ENCODE measurements at regions not wholly inside any gene's neighbourhood (a gene's known extent, or its start where the extent isn't known, plus 50 kb on each side); places are given as distances from the start of the nearest gene placed in this dataset.
"Not testable (repeated sequence)": the region's sequence is repeated elsewhere in the genome, so short reads cannot be mapped to it uniquely, and the experiment has no call there.

DNA sequence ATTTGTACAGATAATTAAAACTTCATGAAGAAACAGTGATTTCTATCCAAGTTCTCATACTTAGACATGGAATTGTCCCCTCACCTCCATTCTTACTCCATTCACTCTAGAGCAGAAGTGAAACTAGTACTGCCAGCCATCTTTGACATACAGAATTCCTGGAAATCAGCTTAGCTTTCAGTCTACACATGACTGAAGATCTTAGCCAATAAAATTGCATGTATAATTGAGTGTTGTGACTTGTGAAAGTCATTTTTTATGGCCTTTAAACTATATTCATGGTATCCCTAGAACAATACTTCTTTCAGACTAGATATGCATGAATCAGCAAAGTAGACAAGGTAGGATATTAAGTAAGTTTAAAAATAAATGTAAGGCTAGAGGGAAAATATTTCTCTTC lies 705.2 kb upstream of the ZNF608 start:
- H3K9me3 ChIP-seq: no peaks in the 10 kb centered on the region
- H3K4me1 ChIP-seq: no peaks in the 10 kb centered on the region
- no peaks in the 10 kb centered on the region for H3K27me3 ChIP-seq
- no peak overlapping the region for H3K4me3 ChIP-seq
- DNase-seq (ENCODE audit: low spot score in 2 of 2): no peak
- H3K36me3 ChIP-seq: no peaks in the 10 kb centered on the region
- TF ChIP-seq EP300 (IDR thresholded peaks at IDR 0.05) (no peak), POLR2A (IDR thresholded peaks at IDR 0.05) (no peak)
- TF ChIP-seq, protein P1, sequence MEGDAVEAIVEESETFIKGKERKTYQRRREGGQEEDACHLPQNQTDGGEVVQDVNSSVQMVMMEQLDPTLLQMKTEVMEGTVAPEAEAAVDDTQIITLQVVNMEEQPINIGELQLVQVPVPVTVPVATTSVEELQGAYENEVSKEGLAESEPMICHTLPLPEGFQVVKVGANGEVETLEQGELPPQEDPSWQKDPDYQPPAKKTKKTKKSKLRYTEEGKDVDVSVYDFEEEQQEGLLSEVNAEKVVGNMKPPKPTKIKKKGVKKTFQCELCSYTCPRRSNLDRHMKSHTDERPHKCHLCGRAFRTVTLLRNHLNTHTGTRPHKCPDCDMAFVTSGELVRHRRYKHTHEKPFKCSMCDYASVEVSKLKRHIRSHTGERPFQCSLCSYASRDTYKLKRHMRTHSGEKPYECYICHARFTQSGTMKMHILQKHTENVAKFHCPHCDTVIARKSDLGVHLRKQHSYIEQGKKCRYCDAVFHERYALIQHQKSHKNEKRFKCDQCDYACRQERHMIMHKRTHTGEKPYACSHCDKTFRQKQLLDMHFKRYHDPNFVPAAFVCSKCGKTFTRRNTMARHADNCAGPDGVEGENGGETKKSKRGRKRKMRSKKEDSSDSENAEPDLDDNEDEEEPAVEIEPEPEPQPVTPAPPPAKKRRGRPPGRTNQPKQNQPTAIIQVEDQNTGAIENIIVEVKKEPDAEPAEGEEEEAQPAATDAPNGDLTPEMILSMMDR (IDR thresholded peaks at IDR 0.05): no peak
- no peak overlapping the region for H3K27ac ChIP-seq

DNA sequence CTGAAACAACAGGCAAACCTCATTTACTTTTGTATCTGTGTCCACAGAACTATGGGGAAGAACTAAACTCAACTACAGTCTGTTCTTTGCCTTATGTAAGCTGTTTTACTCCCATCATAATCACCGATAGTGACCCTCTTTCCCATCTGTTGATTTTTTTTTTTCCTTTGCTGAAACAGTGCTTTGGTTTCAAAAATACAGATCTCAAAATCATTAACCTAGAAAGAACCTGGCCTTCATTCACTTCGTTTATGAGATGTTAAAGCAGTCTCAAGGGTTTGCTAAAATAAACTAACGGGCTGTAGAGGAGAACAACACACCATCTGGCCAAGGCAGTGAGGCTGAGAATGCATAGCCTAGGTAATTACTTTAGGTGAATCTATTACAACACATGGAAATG lies 706.6 kb upstream of the ZNF608 start:
- WGBS, 2 donors: 66 to 70% methylated on average over 3 of the region's 3 CpGs
- Histone ChIP-seq H3K9me3 (peaks cover 0 to 3% (median 0%) of the 10 kb centered on the region in 4 donors), H3K4me1 (no peaks in the 10 kb centered on the region), H3K27me3 (no peaks in the 10 kb centered on the region), H3K4me3 (no peak overlapping the region), H3K36me3 (no peaks in the 10 kb centered on the region), H3K27ac (no peak overlapping the region)
- TF ChIP-seq EP300 (IDR thresholded peaks at IDR 0.05) (no peak), POLR2A (IDR thresholded peaks at IDR 0.05) (no peak)
- TF ChIP-seq, protein P1 (IDR thresholded peaks at IDR 0.05): no peak
- no peak for DNase-seq (ENCODE audit: low spot score in 2 of 2)

DNA sequence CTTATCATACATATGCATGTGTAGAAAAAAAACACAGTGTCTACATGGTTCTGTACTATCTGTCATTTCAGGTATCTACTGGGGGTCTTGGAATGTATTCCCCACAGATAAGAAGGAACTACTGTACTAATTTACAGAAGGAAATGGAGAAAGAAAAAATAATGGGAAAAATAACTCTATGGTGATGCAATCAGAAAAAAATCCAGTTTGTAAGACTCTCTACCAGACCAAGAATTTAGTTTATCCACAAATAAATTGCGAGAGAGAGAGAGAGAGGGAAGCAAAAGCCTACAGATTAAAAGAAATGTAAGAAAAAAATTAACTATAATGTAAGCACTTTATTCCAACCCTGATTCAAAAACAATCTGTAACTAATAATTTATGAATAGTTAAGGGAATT lies 708.6 kb upstream of the ZNF608 start:
- no peak for DNase-seq (ENCODE audit: low spot score in 2 of 2)
- H3K4me1 ChIP-seq: no peaks in the 10 kb centered on the region
- H3K36me3 ChIP-seq: no peaks in the 10 kb centered on the region
- peaks cover 0 to 3% (median 0%) of the 10 kb centered on the region in 4 donors for H3K9me3 ChIP-seq
- H3K27me3 ChIP-seq: no peaks in the 10 kb centered on the region
- no peak overlapping the region for H3K27ac ChIP-seq
- 34 to 39% methylated on average over 1 of the region's 1 CpG for WGBS, 2 donors
- no peak overlapping the region for H3K4me3 ChIP-seq
- TF ChIP-seq POLR2A (IDR thresholded peaks at IDR 0.05) (no peak), EP300 (IDR thresholded peaks at IDR 0.05) (no peak)
- TF ChIP-seq, protein P1 (IDR thresholded peaks at IDR 0.05): no peak

DNA sequence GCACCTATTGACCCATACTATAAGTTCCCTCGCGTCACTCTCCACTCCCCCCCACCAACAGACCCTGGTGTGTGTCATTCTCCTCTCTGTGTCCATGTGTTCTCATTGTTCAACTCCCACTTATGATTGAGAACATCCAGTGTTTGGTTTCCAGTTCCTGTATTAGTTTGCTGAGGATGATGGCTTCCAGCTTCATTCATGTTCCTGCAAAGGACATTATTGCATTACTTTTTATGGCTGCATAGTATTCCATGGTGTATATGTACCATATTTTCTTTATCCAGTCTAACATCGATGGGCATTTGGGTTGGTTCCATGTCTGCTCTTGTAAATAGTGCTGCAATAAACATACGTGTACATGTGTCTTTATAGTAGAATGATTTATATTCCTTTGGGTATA lies 709.6 kb upstream of the ZNF608 start:
- H3K27ac ChIP-seq; H3K4me3 ChIP-seq; DNase-seq (ENCODE audit: low spot score in 2 of 2); H3K36me3 ChIP-seq; H3K4me1 ChIP-seq; H3K9me3 ChIP-seq; H3K27me3 ChIP-seq: not testable (repeated sequence)
- WGBS, 2 donors: 86 to 87% methylated on average over 4 of the region's 4 CpGs

DNA sequence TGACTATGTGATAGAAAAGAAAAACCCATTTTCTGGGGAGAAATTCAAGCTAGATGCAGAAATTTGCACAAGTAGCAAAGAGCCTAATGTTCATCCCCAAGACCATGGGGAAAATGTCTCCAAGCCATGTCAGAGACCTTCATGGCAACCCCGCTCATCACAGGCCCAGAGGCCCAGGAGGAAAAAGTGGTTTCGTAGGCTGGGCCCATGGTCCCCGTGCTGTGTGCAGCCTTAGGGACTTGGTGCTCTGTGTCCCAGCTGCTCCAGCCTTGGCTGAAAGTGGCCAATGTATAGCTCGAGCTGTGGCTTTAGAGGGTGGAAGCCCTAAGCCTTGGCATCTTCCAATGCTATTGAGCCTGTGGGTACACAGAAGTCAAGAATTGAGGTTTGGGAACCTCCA lies 711.2 kb upstream of the ZNF608 start:
- Histone ChIP-seq H3K9me3 (peaks cover 0 to 3% (median 0%) of the 10 kb centered on the region in 4 donors), H3K27me3 (no peaks in the 10 kb centered on the region), H3K4me3 (no peak overlapping the region), H3K27ac (no peak overlapping the region), H3K4me1 (no peaks in the 10 kb centered on the region), H3K36me3 (no peaks in the 10 kb centered on the region)
- no peak for DNase-seq (ENCODE audit: low spot score in 2 of 2)
- 78 to 98% methylated on average over 4 of the region's 4 CpGs for WGBS, 2 donors
- TF ChIP-seq POLR2A (IDR thresholded peaks at IDR 0.05) (no peak), EP300 (IDR thresholded peaks at IDR 0.05) (no peak)
- TF ChIP-seq, protein P1 (IDR thresholded peaks at IDR 0.05): no peak

DNA sequence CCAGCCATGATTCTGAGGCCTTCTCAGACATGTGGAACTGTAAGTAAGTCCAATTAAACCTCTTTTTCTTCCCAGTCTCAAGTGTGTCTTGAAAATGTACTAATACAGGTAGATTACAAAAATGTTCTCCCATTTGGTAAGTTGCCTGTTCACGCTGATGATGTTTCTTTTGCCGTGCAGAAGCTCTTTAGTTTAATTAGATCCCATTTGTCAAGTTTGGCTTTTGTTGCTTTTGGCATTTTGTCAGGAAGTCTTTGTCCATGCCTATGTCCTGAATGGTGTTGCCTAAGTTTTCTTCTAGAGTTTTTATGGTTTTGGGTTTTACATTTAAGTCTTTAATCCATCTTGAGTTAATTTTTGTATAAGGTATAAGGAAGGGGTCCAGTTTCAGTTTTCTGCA lies 712.5 kb upstream of the ZNF608 start:
- H3K9me3 ChIP-seq; H3K4me1 ChIP-seq; DNase-seq (ENCODE audit: low spot score in 2 of 2); H3K27ac ChIP-seq; H3K4me3 ChIP-seq; H3K27me3 ChIP-seq; H3K36me3 ChIP-seq: not testable (repeated sequence)
- WGBS, 2 donors: 91 to 92% methylated on average over 2 of the region's 2 CpGs

Measured in tibial nerve (tissue), 4 donors.